ENCODE measurements at regions not wholly inside any gene's neighbourhood (a gene's known extent, or its start where the extent isn't known, plus 50 kb on each side); places are given as distances from the start of the nearest gene placed in this dataset.

DNA sequence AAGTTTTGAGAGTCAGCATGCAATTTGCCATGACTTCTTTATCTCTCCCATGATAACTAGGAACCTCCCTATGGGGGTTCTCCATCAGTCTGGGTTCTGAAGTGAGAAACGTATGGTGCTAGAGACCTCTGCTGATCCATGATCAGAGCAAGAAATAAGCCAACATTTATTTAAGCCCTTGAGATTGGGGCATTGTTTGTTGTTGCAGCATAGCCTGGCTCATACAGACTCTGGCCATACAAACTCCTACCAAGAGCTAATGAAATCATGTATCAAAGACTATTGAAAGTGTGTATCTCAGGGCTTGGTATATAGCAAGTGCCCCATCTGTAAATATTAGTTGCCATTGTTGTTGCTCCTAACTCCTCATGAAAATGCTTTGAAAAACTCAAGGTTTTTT, 233.9 kb downstream of the MAF start:
- DNase-seq: no peak

DNA sequence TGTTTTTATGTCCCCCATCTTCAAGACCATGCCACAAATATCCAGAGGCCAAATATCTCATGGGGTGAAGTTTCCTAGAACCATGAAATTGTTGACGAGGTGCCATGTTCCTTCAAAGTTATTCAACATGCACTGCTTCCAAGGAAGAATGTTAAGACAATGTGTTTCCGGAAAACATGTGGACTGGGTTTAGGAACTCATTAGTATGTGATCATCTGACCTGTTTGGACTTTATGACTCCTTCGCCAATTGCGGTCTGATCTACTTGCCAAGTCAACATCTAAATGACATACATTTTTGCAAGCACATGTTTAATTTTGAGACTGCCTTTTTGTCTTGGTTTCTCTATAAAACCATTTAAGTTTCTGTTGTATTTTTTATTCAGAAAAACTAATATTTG, 234.8 kb downstream of the MAF start:
- no peak for DNase-seq

- no peak for DNase-seq
Observed at GRCh38 chr16:79363484-79363883, 237.1 kb downstream of the MAF start.

- DNase-seq: no peak
Observed at GRCh38 chr16:79363035-79363434, 237.5 kb downstream of the MAF start.

DNA sequence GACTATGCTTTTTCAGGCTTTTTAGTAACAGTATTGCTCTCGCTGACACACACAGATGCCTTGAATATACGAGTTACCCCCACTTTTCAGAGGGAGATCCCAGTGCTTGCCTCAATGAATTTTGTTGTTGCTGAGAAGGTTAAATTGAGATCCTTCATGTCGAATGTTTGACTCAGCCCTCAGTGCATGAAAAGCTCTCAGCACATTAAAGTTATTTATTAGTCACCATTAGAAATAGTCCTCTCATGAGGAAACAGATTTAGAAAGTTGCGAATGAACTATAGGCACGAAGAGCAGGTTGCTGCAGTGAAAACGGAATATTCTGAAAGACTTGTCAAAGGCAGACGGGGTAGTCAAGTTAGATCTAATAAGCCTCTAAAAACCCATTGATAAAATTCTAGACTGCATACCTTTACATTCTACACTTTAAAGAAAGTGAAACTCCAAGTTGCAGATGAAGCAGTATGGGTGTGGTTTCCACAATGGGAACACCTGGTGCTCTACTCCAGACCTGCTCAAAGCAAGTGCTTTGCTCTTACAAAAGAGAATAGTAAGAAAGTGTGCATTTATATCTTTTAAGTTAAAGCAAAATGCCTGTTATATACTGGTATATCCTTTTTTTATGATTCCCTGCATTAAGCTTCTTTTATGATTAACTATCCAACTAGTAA, 238.1 kb downstream of the MAF start:
- DNase-seq: no peak

- DNase-seq: no peak
Observed at GRCh38 chr16:79361132-79361751, 239.3 kb downstream of the MAF start.

GRCh38 chr16:79360267-79360666, 240.3 kb downstream of the MAF start:
- no peak for DNase-seq

DNA sequence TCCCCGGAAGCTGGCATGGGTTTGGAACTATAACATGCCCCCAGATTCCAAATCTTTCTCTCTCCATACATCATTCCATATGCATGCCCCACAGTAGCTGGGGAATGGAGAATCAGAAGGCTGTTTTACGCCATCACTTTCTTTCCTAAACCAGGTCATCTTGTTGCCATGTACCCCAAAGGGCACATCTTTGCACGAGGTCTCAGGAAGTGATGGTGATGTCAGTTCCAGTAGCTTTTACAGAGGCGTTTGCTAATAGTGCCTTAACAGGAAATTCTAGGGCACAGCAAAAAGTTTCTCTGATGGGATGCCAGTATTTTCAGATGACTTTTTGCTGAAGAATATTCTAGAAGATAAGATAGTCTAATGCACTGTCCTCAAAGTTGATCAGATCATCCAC, 241.5 kb downstream of the MAF start:
- DNase-seq: no peak

DNA sequence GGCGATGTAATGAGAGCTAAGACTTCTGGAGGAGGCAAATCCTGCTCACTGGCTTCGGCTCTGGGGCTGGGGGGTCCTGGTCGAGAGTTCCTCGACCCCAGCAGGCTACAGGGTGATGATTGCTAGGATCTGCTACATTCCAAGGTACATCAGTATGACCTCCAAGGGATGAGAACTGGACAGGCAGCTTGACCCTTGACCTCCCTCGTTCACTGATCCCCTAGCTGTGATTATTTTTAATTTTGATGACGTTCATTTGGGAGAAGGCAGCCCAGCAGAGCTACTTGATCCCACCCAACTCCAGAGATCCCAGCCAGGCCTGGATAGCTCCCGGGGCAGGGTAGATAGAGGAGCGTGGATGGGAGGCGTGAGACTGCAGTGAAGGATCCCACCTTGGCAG, 242.3 kb downstream of the MAF start:
- DNase-seq: no peak

GRCh38 chr16:79355600-79356358, 244.8 kb downstream of the MAF start:
- DNase-seq: no peak

DNA sequence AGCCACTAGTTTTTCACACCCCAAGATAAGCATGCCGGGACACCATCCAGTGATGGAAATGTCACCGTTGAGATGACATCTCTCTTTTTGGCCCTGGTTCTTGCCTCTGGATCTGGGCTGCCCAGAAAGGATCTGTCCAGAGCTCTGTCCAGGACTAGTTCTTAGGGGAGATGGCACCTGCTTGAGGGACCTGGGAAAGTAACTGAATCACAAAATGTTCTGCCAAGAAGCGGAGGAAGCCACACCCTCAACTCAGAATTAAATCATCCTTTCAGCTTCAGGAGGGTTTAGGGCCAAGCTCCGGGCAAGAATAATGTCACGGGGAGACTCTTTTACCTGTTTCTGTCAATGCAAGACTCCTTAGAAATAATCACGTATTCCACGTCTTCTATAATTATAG, 248.6 kb downstream of the MAF start:
- DNase-seq: no peak

GRCh38 chr16:79349803-79350202, 250.7 kb downstream of the MAF start:
- DNase-seq: no peak

GRCh38 chr16:79348521-79349306, 251.8 kb downstream of the MAF start:
- no peak for DNase-seq

DNA sequence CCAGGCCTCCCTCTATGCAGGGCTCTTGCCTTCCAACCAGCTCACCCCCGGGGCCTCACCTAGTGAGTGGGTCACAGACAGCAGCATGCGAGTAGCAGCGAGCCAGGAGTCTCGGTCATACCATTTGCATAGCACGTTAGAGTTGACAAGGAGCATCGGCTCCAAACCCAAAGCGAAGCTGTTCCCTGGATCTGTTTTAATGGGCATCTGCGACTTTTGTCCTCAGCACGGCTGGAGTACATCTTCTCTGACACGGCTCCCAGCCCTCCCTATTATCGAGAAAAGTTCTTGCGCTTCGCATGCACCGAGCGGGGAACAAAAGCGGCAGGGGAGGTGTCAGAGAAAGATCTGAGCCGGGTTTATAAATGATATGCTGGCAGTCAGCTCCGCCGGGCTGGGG, 253.3 kb downstream of the MAF start:
- no peak for DNase-seq

DNA sequence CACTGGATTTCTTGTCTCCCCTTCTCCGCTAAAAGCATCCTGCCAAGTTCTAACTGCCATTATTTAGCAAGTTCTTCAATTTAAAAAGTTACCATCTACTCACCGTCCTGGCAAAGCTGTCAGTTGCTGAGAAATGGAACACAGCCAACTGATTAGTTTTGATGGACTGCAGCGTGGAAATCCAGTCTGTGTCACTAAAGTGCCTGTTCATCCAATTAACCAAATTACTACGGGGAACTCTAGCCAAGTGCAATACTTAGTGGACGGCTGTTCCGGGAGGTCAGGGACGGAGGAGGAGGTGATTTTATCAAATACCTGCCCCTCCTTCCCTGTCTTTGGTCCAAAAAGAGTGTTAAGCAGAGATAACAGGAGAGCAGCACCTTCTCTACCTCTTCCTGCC, 260.7 kb downstream of the MAF start:
- DNase-seq: no peak

- DNase-seq: no peak
Observed at GRCh38 chr16:79337906-79338305, 262.6 kb downstream of the MAF start.

- DNase-seq: no peak
Observed at GRCh38 chr16:79336437-79337229, 263.9 kb downstream of the MAF start.

DNA sequence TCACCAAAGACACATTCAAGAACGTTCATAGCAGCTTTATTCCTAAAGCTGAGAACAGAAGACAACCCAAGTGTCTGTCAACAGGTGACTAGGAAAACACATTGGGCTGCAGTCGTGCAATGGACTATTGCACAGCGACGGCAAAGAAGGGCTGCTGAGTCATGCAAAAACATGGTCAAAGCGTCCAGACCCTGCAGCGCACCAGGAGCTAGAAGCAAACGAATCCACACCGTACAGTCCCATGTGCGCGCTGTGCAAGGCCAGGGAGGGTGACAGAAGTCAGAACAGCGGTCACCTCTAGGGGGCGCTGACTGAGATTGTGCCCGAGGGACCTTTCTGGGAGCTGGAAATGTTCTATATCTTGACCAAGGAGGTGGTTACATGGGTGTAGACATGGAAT, 266.4 kb downstream of the MAF start:
- no peak for DNase-seq

- DNase-seq: no peak
Observed at GRCh38 chr16:79331066-79331465, 269.5 kb downstream of the MAF start.

DNA sequence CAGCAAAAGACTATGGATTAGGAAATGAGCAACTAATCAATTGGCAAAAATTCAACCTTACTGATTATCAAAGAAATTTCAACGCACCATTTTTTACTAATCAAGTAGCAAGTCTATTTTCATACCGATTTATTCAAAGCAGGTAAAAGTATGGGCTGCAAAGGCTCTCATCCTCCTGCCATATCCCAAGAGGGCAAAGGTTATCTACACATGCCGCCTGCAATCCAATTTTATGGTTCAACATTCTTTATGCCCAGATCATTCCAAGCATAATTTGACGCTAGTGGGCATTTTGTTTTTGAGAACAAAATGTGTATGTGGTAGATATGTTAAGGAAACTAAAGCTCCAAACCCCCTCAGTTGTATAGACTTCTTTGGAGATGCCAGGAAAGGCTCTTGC, 270.6 kb downstream of the MAF start:
- no peak for DNase-seq

- no peak for DNase-seq
Observed at GRCh38 chr16:79329166-79329521, 271.4 kb downstream of the MAF start.

- no peak for DNase-seq
Observed at GRCh38 chr16:79328402-79329165, 272.0 kb downstream of the MAF start.
